ENCODE measurements at regions not wholly inside any gene's neighbourhood (a gene's known extent, or its start where the extent isn't known, plus 50 kb on each side); places are given as distances from the start of the nearest gene placed in this dataset.

DNA sequence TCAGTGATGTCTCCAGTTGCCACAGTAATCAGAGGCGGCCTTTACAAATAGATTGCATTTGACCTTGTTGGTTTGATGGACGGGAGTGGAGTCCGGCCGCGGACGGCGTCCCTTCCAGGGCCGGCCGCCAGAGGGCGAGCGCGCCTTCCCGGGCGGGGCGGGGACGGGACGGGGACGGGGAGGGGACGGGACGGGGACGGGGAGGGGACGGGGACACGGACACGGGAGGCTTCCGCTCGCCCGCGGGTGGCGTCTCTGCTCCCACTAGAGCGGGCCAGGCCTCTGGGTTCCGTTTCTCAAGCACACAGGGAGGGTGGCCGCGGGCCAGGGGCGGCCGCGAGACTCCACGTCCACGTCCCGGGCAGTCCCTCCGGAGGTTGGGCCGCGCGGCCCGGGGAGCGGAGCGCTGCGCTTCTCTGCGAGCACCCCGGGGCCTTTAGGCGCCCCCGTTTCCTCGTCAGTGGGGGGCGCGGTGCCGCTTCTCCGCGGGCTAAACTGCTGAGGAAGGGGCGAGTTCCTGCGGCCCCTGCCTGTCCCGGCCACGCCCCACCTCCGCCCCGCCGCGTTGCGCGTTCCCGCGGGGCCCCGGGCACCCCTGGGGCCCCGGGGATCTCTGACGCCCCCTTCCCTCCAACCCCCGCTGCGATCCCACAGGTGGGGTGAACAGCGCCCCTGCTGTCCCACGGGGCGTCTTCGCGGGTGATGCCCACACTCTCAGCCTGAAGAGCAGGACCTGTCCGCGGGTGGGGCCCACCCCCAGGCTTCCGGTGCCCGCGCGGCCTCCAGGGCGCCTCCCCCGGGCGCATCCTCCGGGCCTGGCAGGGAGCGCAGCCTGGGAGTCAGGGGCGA is 84.2 kb upstream of the MKI67 start:
- peak; percentile 55 to 69 (median 67) for DNase-seq
- ATAC-seq (replicated peaks): peak; percentile 71
- peaks cover 6% of the 10 kb centered on the region for H3K36me3 Mint-ChIP-seq (ENCODE audit: insufficient read depth)
- H3K27ac Mint-ChIP-seq: peak overlapping the region; percentile 55 to 72
- peaks cover 14 to 16% of the 10 kb centered on the region in 2 donors for H3K4me1 Mint-ChIP-seq (ENCODE audit: low read depth in 2 of 2)
- H3K27me3 Mint-ChIP-seq: peaks cover 0 to 3% of the 10 kb centered on the region in 2 donors
- H3K9me3 Mint-ChIP-seq: peaks cover 0 to 2% of the 10 kb centered on the region in 2 donors
- peak overlapping the region; percentile 79 to 81 for H3K4me3 Mint-ChIP-seq

DNA sequence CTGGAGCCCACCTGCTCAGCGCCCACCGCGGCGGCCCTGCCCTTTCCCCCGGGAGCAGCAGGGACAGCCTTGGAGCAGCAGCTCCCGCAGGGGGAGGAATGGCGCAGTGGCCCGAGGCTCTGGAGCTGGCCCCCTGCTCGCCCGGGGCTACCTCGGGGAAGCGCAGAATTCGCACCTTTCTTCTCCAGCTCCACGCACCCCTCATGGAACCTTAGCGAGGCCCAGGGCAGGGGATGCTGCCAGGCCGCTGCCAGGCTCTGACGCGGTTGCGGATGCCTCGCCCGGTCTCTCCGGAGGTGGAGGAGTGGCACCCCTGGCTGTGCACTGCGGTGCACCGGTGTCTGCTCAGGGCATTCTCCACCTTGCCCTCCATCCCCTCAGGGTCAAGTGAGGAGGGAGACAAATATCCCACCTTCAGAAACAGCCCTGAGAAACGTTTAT is 84.9 kb upstream of the MKI67 start:
- peaks cover 14 to 16% of the 10 kb centered on the region in 2 donors for H3K4me1 Mint-ChIP-seq (ENCODE audit: low read depth in 2 of 2)
- H3K9me3 Mint-ChIP-seq: peaks cover 0 to 2% of the 10 kb centered on the region in 2 donors
- peaks cover 6% of the 10 kb centered on the region for H3K36me3 Mint-ChIP-seq (ENCODE audit: insufficient read depth)
- H3K4me3 Mint-ChIP-seq: peak overlapping the region; percentile 79 to 81
- peaks cover 0 to 10% of the 10 kb centered on the region in 2 donors for H3K27me3 Mint-ChIP-seq
- DNase-seq (no peak), ATAC-seq (replicated peaks) (no peak)
- no peak overlapping the region for H3K27ac Mint-ChIP-seq

DNA sequence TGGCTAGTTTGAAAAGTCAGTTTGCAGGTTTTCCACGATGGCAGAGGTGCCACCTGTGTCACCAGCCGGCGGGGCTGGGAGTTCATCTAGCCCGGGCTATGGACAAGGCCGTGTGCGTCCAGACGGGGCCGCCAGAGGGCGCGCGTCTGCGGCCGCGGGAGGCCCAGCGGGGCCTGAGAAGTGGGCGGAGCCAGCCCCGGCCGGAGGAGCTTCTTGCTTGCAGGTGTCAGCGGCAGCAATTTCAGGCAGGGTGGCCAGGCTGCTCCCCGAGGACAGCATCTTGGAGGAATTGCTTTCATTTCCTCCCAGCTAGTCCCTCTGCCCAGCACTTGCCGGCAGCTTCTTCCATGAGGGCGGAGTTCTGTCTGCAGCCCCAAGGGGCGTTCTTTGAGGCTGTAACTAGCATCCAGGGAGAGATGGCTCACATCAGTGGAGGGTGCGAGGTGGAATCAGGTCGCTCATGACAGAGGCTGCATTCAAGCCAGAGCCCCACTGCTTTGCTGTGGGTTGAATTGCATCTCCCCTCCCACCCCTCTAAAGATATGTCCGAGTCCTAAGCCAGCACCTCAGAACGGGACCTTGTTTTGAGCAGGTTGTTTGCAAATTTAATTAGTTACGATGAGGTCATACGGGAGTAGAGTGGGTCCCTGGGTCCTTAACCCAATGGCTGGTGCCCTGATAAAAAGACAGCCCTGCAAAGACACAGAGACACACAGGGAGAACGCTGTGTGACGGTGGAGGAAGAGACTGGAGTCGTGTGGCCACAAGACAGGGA is 85.9 kb upstream of the MKI67 start:
- Mint-ChIP-seq H3K27me3 (peaks cover 0 to 10% of the 10 kb centered on the region in 2 donors), H3K4me3 (peak overlapping the region; percentile 79 to 81), H3K36me3 (ENCODE audit: insufficient read depth) (peaks cover 6% of the 10 kb centered on the region), H3K4me1 (ENCODE audit: low read depth in 2 of 2) (peaks cover 14 to 16% of the 10 kb centered on the region in 2 donors), H3K27ac (peak overlapping the region; percentile 71 to 82), H3K9me3 (peaks cover 0 to 2% of the 10 kb centered on the region in 2 donors)
- DNase-seq (peak; percentile 78 to 80 (median 79)), ATAC-seq (replicated peaks) (peak; percentile 74)

DNA sequence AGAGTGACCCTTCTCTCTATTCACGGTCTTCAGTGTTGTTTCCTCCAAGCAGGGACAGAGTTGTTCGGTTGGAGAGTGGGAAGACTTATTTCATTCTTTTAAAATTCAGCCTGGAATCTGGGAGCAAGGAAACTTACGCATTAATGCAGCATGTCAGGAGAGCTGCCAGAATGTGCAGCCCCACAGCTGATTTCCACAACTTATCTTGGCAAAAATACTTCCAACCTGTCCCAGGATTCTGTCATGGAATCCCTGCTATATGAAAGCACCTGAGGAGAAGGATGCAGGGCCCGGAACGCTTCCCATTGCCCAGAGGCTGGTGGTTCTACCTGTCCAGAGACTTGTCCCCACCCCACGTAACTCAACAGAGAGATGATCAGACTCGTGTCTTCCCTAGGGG is 86.9 kb upstream of the MKI67 start:
- ATAC-seq (replicated peaks) (no peak), DNase-seq (no peak)
- no peak overlapping the region for H3K27ac Mint-ChIP-seq
- H3K4me1 Mint-ChIP-seq (ENCODE audit: low read depth in 2 of 2): peaks cover 14 to 16% of the 10 kb centered on the region in 2 donors
- peaks cover 0 to 10% of the 10 kb centered on the region in 2 donors for H3K27me3 Mint-ChIP-seq
- no peak overlapping the region for H3K4me3 Mint-ChIP-seq
- H3K36me3 Mint-ChIP-seq (ENCODE audit: insufficient read depth): peaks cover 6% of the 10 kb centered on the region
- peaks cover 0 to 2% of the 10 kb centered on the region in 2 donors for H3K9me3 Mint-ChIP-seq

DNA sequence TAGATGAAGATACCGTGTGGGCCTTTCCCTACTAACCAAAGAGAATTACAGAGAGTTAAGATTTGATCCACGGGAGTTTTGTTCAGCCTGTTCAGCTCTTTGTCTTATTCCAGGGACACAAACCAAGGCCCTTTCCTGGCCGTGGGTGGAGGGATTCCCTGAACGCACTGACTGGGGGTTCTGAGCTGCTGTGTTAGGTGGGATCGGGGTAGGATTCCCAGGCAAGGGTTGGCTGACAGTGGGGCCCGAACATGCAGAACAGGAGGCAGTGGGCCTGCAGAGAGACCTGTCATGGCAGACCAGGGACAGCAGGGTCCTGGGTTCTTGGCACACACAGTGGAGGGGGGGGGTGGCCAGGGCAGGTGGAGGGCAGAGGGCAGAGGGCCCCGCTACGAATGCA is 89.5 kb upstream of the MKI67 start:
- DNase-seq: no peak
- H3K27ac Mint-ChIP-seq: no peak overlapping the region
- peaks cover 3% of the 10 kb centered on the region for H3K36me3 Mint-ChIP-seq (ENCODE audit: insufficient read depth)
- ATAC-seq (replicated peaks): no peak
- H3K27me3 Mint-ChIP-seq: peaks cover 0 to 10% of the 10 kb centered on the region in 2 donors
- peaks cover 0 to 2% of the 10 kb centered on the region in 2 donors for H3K9me3 Mint-ChIP-seq
- no peak overlapping the region for H3K4me3 Mint-ChIP-seq
- H3K4me1 Mint-ChIP-seq (ENCODE audit: low read depth in 2 of 2): peaks cover 10 to 12% of the 10 kb centered on the region in 2 donors

DNA sequence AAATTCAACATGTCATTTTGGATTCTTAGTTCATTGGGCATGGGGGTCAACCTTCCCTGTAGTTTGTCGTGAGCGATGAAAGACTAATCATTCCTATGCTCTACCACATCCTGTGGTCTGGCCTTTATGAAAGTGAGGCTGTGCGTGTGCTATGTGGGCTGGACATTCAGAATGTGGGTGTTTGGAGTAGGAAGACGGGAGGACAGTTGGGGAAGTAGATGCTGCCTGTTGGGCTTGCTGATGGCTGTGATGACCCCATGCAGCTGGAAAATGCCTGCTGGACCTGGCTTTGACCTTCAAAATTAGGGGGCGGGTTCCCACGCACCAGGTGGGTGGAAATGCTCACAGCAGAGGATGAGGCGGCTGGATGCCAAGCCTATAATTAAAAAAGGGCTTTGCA is 90.9 kb upstream of the MKI67 start:
- ATAC-seq (replicated peaks): no peak
- peaks cover 10 to 24% of the 10 kb centered on the region in 2 donors for H3K27me3 Mint-ChIP-seq
- H3K27ac Mint-ChIP-seq: no peak overlapping the region
- no peak overlapping the region for H3K4me3 Mint-ChIP-seq
- peaks cover 3% of the 10 kb centered on the region for H3K36me3 Mint-ChIP-seq (ENCODE audit: insufficient read depth)
- H3K4me1 Mint-ChIP-seq (ENCODE audit: low read depth in 2 of 2): peaks cover 8 to 12% of the 10 kb centered on the region in 2 donors
- no peak for DNase-seq
- no peaks in the 10 kb centered on the region for H3K9me3 Mint-ChIP-seq

DNA sequence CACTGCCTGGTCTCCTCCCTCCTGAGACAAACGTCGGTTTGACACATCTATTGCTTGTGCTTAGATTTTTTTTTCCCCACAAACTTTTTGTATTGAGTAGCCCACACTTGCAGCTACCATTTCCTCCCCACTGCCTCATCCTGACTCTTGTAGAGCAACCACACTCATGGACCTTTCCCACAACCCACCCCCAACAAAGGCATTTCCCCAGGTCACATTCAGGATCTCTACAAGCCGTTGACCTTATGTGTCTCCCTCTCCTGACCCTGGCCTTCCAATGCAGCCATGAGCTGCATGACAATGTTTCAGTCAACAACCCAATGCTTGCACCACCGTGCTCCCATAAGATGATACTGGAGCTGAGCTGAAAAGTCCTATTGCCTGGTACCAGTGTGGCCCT is 91.9 kb upstream of the MKI67 start:
- Mint-ChIP-seq H3K36me3 (ENCODE audit: insufficient read depth) (peaks cover 3% of the 10 kb centered on the region), H3K4me3 (no peak overlapping the region), H3K9me3 (no peaks in the 10 kb centered on the region), H3K4me1 (ENCODE audit: low read depth in 2 of 2) (peaks cover 4 to 6% of the 10 kb centered on the region in 2 donors), H3K27ac (no peak overlapping the region), H3K27me3 (peaks cover 15 to 34% of the 10 kb centered on the region in 2 donors)
- no peak for ATAC-seq (replicated peaks)
- DNase-seq: no peak

DNA sequence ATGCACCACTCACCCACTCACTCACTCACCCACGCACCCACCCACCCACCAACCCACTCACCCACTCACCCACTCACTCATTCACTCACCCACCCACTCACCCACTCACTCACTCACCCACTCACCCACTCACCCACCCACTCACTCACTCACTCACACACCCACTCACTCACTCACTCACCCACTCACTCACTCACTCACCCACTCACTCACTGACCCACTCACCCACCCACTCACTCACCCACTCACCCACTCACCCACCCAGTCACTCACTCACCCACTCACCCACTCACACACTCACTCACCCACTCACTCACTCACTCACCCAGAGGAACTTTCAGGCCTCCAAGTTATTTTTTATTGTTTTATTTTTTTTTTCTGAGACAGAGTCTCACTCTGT is 93.1 kb upstream of the MKI67 start:
- Mint-ChIP-seq H3K4me1 (ENCODE audit: low read depth in 2 of 2) (peaks cover 4 to 6% of the 10 kb centered on the region in 2 donors), H3K9me3 (no peaks in the 10 kb centered on the region), H3K27ac (no peak overlapping the region), H3K36me3 (ENCODE audit: insufficient read depth) (peaks cover 3% of the 10 kb centered on the region), H3K27me3 (peaks cover 15 to 45% of the 10 kb centered on the region in 2 donors), H3K4me3 (no peak overlapping the region)
- DNase-seq (no peak), ATAC-seq (replicated peaks) (no peak)

DNA sequence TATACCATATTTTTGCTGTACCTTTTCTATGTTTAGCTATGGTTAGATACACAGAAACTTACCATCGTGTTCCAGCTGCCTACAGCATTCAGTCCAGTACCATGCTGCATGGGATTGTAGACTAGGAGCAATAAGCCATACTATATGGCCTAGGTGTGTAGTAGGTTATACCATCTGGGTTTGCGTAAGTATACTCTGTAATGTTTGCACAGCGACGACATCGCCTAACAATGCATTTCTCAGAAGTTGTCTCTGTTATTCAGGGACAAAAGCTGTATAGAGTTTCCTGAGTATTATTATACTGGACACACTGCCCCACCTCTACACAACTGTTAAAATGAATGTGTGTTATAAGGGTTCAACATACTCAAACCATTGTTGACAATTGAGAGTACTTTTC is 93.8 kb upstream of the MKI67 start:
- Mint-ChIP-seq H3K4me1 (ENCODE audit: low read depth in 2 of 2) (peaks cover 4 to 6% of the 10 kb centered on the region in 2 donors), H3K36me3 (ENCODE audit: insufficient read depth) (peaks cover 3% of the 10 kb centered on the region), H3K27ac (no peak overlapping the region), H3K27me3 (peaks cover 15 to 48% of the 10 kb centered on the region in 2 donors), H3K9me3 (no peaks in the 10 kb centered on the region), H3K4me3 (no peak overlapping the region)
- no peak for DNase-seq
- no peak for ATAC-seq (replicated peaks)

DNA sequence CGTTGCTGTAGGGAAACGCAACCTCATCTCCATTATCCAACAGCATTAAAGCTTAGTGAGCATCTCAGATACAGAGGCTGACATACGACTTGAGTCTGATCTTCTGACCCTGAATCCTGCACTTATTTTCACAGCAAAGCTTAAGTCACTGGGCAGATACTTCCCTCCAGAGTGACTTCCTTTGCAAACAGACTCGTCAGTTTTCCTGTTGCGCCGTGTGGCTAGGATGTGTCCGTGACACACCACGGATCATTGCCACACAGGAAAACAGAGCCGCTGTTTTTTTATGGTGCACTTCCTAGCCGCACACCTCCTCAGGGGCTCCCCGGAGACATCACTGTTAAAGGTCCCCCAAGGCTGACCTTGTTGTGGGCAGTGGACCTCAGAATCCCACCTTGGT is 94.9 kb upstream of the MKI67 start:
- ATAC-seq (replicated peaks): no peak
- Mint-ChIP-seq H3K27ac (no peak overlapping the region), H3K4me1 (ENCODE audit: low read depth in 2 of 2) (peaks cover 4 to 6% of the 10 kb centered on the region in 2 donors), H3K4me3 (no peak overlapping the region), H3K9me3 (no peaks in the 10 kb centered on the region), H3K27me3 (peaks cover 21 to 48% of the 10 kb centered on the region in 2 donors), H3K36me3 (ENCODE audit: insufficient read depth) (peaks cover 3% of the 10 kb centered on the region)
- DNase-seq: no peak

DNA sequence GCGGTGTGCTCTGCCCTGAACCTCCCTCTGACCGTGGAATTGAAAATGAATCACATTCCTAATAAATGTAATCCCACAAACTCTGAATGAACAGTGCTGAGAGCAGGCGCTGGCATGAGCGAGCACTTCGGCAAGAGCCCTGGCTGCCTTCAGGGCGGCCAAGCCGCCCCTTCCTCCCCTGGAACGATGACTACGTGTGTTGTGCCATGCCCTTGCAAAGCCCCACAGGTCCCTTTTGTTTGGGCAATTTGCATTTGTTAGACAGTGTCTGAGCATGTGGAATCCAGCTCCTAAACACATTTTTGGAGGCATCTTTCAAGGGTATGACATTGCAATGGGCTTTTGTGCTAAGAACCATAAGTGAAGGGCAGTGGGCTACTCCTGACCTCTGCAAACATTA is 95.6 kb upstream of the MKI67 start:
- Mint-ChIP-seq H3K36me3 (ENCODE audit: insufficient read depth) (peaks cover 3% of the 10 kb centered on the region), H3K4me1 (ENCODE audit: low read depth in 2 of 2) (peaks cover 4 to 6% of the 10 kb centered on the region in 2 donors), H3K27me3 (peaks cover 28 to 55% of the 10 kb centered on the region in 2 donors), H3K27ac (no peak overlapping the region), H3K4me3 (peak overlapping the region in 1 of 2 donors; percentile 29), H3K9me3 (no peaks in the 10 kb centered on the region)
- ATAC-seq (replicated peaks): no peak
- no peak for DNase-seq

DNA sequence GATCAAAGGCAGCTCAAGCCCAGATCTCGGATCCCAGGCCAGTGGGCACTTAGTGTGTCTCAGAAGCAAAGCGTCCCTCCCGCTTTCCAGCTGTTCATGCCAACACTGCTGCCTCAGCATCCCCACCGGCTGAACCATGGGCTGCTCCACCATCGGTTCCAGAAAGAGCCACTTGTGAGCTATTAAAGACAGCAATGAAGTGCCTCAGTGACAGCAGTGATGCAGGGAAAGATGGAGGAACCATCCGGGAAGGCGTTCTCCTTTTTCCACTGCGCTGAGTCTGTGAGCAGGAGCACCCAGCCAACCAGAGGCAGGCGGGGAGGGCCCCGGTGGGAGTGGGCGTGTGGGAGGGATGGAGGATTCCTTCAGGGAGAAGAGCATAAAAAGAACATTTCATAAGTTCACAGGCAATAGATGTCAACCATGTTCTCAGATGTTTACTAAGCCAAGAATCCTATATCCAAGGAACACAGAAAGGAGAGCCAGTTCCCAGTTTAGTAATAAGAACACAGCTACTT is 96.2 kb upstream of the MKI67 start:
- H3K9me3 Mint-ChIP-seq: no peaks in the 10 kb centered on the region
- no peak for DNase-seq
- no peak for ATAC-seq (replicated peaks)
- peaks cover 34 to 61% of the 10 kb centered on the region in 2 donors for H3K27me3 Mint-ChIP-seq
- H3K27ac Mint-ChIP-seq: no peak overlapping the region
- H3K4me3 Mint-ChIP-seq: no peak overlapping the region
- H3K4me1 Mint-ChIP-seq (ENCODE audit: low read depth in 2 of 2): peaks cover 4 to 6% of the 10 kb centered on the region in 2 donors
- H3K36me3 Mint-ChIP-seq (ENCODE audit: insufficient read depth): peaks cover 3% of the 10 kb centered on the region

DNA sequence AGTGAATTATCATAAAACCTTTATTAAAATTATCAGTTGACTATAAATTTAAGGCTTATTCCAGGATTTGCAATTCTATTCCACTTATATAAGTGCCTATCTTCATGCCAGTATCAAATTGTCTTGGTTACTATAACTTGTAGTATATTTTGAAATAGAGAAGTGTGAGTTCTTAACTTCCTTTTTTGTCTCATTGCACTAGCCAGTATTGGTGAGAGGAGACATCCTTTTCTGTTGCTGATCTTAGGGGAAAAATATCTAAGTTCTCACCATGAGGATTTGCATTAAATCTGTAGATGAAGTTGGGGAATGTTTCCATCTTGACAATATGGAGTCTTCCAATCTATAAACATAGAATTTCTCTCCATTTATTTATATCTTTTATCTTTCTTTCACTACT is 104.2 kb upstream of the MKI67 start:
- DNase-seq: no peak
- H3K9me3 Mint-ChIP-seq: peaks cover 0 to 3% of the 10 kb centered on the region in 2 donors
- no peak for ATAC-seq (replicated peaks)
- no peak overlapping the region for H3K4me3 Mint-ChIP-seq
- no peak overlapping the region for H3K27ac Mint-ChIP-seq
- no peaks in the 10 kb centered on the region for H3K4me1 Mint-ChIP-seq (ENCODE audit: low read depth in 2 of 2)
- H3K27me3 Mint-ChIP-seq: peaks cover 40 to 54% of the 10 kb centered on the region in 2 donors
- H3K36me3 Mint-ChIP-seq (ENCODE audit: insufficient read depth): peaks cover 3% of the 10 kb centered on the region

Data from effector memory CD8-positive, alpha-beta T cell (primary cell).